WTC11 (cell line): ENCODE measurements at regions not wholly inside any gene's neighbourhood (a gene's known extent, or its start where the extent isn't known, plus 50 kb on each side); places are given as distances from the start of the nearest gene placed in this dataset.

Source experiments
- ATAC-seq: fragments of 200-7000 bp; cut with Tn5 transposase; 2 replicates; pipeline ENCODE4 v1.10.0; 2021; ENCODE audit warnings: mild to moderate bottlenecking, moderate library complexity
- CTCF ChIA-PET: fragments of 300-600 bp; sonication (Branson Sonifier 250); formaldehyde crosslinking; loops from one replicate; lab custom pipeline; 2021; ENCODE audit warnings: antibody characterized with exemption; lab: Charles Lee
- POLR2A ChIA-PET: fragments of 350-600 bp; sonication (Branson Sonifier 250); formaldehyde crosslinking; loops from one replicate; lab custom pipeline; 2021; ENCODE audit warnings: antibody characterized with exemption; lab: Charles Lee
- DNase-seq: peaks from one replicate; pipeline ENCODE4 v3.0.0; 2021; ENCODE audit warnings: low spot score
- H3K27ac Mint-ChIP-seq: 2 replicates; pipeline ENCODE4 v1.8.0; 2021; ENCODE audit warnings: mixed read lengths
- H3K27me3 Mint-ChIP-seq: 2 replicates; pipeline ENCODE4 v1.8.0; 2021; ENCODE audit warnings: low read depth, mild to moderate bottlenecking, moderate library complexity, mixed read lengths
- H3K36me3 Mint-ChIP-seq: 2 replicates; pipeline ENCODE4 v1.8.0; 2021; ENCODE audit warnings: mixed read lengths
- H3K4me1 Mint-ChIP-seq: 2 replicates; pipeline ENCODE4 v1.8.0; 2022; ENCODE audit warnings: mixed read lengths
- H3K4me3 Mint-ChIP-seq: 2 replicates; pipeline ENCODE4 v1.8.0; 2021; ENCODE audit warnings: mild to moderate bottlenecking, moderate library complexity, mixed read lengths
- H3K9me3 Mint-ChIP-seq: 2 replicates; pipeline ENCODE4 v1.8.0; 2021; ENCODE audit warnings: mixed read lengths
- CBFB ChIP-seq: sonication (generic); formaldehyde crosslinking; IDR thresholded peaks from 2 replicates; pipeline ENCODE4 v1.8.1; 2022; ENCODE audit warnings: mild to moderate bottlenecking, low read depth, missing genetic modification reagents
- ESRRA ChIP-seq: sonication (generic); formaldehyde crosslinking; IDR thresholded peaks from 2 replicates; pipeline ENCODE4 v1.8.1; 2022; ENCODE audit warnings: mild to moderate bottlenecking, missing genetic modification reagents, borderline replicate concordance
- ETV6 ChIP-seq: sonication (generic); formaldehyde crosslinking; IDR thresholded peaks from 2 replicates; pipeline ENCODE4 v1.8.1; 2022; ENCODE audit warnings: mild to moderate bottlenecking, missing genetic modification reagents
- HMGA2 ChIP-seq: fragments of 250-450 bp; sonication (Bioruptor Pico); IDR thresholded peaks from 2 replicates; pipeline ENCODE4 v1.4.0; 2021; ENCODE audit warnings: mild to moderate bottlenecking, moderate library complexity
- NR1H2 ChIP-seq: sonication (generic); formaldehyde crosslinking; IDR thresholded peaks from 2 replicates; pipeline ENCODE4 v1.9.0; 2021; ENCODE audit warnings: mild to moderate bottlenecking, moderate library complexity, missing genetic modification reagents
- SMAD3 ChIP-seq: sonication (generic); formaldehyde crosslinking; IDR thresholded peaks from 2 replicates; pipeline ENCODE4 v1.8.0; 2022; ENCODE audit warnings: missing genetic modification reagents, mild to moderate bottlenecking, borderline replicate concordance
- TEAD1 ChIP-seq: sonication (generic); formaldehyde crosslinking; IDR thresholded peaks from 2 replicates; pipeline ENCODE4 v1.8.0; 2022; ENCODE audit warnings: mild to moderate bottlenecking, missing genetic modification reagents
- TEAD4 ChIP-seq: sonication (generic); formaldehyde crosslinking; IDR thresholded peaks from 2 replicates; pipeline ENCODE4 v1.8.0; 2022; ENCODE audit warnings: mild to moderate bottlenecking, missing genetic modification reagents
- ZBTB21 ChIP-seq: sonication (generic); formaldehyde crosslinking; IDR thresholded peaks from 2 replicates; pipeline ENCODE4 v1.8.1; 2023; ENCODE audit warnings: mild to moderate bottlenecking, missing genetic modification reagents, borderline replicate concordance
- ZNF219 ChIP-seq: sonication (generic); formaldehyde crosslinking; IDR thresholded peaks from 2 replicates; pipeline ENCODE4 v1.8.0; 2023; ENCODE audit warnings: missing genetic modification reagents, mild to moderate bottlenecking, borderline replicate concordance
- ZNF396 ChIP-seq: fragments of 250-450 bp; sonication (Bioruptor Pico); IDR thresholded peaks from 2 replicates; pipeline ENCODE4 v1.8.0; 2021; ENCODE audit warnings: mild to moderate bottlenecking, moderate library complexity, borderline replicate concordance
- ZNF671 ChIP-seq: fragments of 250-450 bp; sonication (Bioruptor Pico); IDR thresholded peaks from 2 replicates; pipeline ENCODE4 v1.8.0; 2021; ENCODE audit warnings: mild to moderate bottlenecking
- TF ChIP-seq, protein P1 (sequence below): sonication (generic); formaldehyde crosslinking; IDR thresholded peaks from 2 replicates; pipeline ENCODE4 v1.8.1; 2022; ENCODE audit warnings: mild to moderate bottlenecking, moderate library complexity, missing genetic modification reagents
- TF ChIP-seq, protein P2 (sequence below): sonication (generic); formaldehyde crosslinking; IDR thresholded peaks from 2 replicates; pipeline ENCODE4 v1.8.1; 2023; ENCODE audit warnings: mild to moderate bottlenecking, moderate library complexity, missing genetic modification reagents
- TF ChIP-seq, protein P3 (sequence below): sonication (generic); formaldehyde crosslinking; IDR thresholded peaks from 2 replicates; pipeline ENCODE4 v1.8.1; 2023; ENCODE audit warnings: mild to moderate bottlenecking, missing genetic modification reagents
- TF ChIP-seq, protein P4 (sequence below): sonication (generic); formaldehyde crosslinking; IDR thresholded peaks from 2 replicates; pipeline ENCODE4 v1.8.1; 2022; ENCODE audit warnings: low read depth, mild to moderate bottlenecking, moderate library complexity, missing genetic modification reagents, borderline replicate concordance
- TF ChIP-seq, protein P5 (sequence below): sonication (generic); formaldehyde crosslinking; IDR thresholded peaks from 2 replicates; pipeline ENCODE4 v1.8.0; 2022; ENCODE audit warnings: mild to moderate bottlenecking, missing genetic modification reagents
- TF ChIP-seq, protein P6 (sequence below): sonication (generic); formaldehyde crosslinking; IDR thresholded peaks from 2 replicates; pipeline ENCODE4 v1.8.0; 2022; ENCODE audit warnings: mild to moderate bottlenecking, missing genetic modification reagents
- TF ChIP-seq, protein P7 (sequence below): fragments of 250-450 bp; sonication (Bioruptor Pico); IDR thresholded peaks from 2 replicates; pipeline ENCODE4 v1.9.0; 2021; ENCODE audit warnings: mild to moderate bottlenecking, borderline replicate concordance
- TF ChIP-seq, protein P8 (sequence below): sonication (generic); formaldehyde crosslinking; IDR thresholded peaks from 2 replicates; pipeline ENCODE4 v1.8.0; 2023; ENCODE audit warnings: missing genetic modification reagents

DNA sequence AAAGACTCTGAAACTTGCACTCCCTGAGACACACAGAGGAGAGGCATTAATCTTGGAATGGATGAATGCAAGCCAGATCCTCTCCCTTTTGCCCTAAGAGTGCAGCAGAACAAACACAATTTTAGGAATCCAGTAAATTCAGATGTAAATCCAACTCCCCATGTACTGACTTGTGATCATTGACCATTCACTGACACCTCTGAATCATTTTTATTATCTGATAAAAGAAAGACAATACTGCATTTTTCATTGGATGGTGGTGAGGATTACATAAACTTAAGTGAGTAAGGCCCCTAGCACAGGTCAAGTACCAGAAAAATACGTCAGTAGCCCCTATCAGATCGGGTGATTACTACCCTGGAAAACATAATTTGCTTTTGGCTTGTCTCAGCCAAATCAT, 782.9 kb upstream of the API5 start:
- Mint-ChIP-seq H3K27ac (no peak overlapping the region), H3K4me3 (no peak overlapping the region), H3K9me3 (no peaks in the 10 kb centered on the region), H3K4me1 (peaks cover 27% of the 10 kb centered on the region), H3K36me3 (no peaks in the 10 kb centered on the region), H3K27me3 (no peaks in the 10 kb centered on the region)
- CTCF ChIA-PET, result no interaction called here
- TF ChIP-seq ZNF219 (CRISPR knock-in tag) (no peak), ZNF396 (CRISPR knock-in tag) (no peak), TEAD4 (no peak), SMAD3 (no peak), HMGA2 (CRISPR knock-in tag) (no peak), TEAD1 (no peak), ESRRA (no peak), NR1H2 (CRISPR knock-in tag) (no peak), ZNF671 (CRISPR knock-in tag) (no peak), CBFB (CRISPR knock-in tag) (no peak), ETV6 (no peak)
- TF ChIP-seq, protein P1, sequence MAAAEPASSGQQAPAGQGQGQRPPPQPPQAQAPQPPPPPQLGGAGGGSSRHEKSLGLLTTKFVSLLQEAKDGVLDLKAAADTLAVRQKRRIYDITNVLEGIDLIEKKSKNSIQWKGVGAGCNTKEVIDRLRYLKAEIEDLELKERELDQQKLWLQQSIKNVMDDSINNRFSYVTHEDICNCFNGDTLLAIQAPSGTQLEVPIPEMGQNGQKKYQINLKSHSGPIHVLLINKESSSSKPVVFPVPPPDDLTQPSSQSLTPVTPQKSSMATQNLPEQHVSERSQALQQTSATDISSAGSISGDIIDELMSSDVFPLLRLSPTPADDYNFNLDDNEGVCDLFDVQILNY (CRISPR knock-in tag), result no peak
- TF ChIP-seq, protein P2, sequence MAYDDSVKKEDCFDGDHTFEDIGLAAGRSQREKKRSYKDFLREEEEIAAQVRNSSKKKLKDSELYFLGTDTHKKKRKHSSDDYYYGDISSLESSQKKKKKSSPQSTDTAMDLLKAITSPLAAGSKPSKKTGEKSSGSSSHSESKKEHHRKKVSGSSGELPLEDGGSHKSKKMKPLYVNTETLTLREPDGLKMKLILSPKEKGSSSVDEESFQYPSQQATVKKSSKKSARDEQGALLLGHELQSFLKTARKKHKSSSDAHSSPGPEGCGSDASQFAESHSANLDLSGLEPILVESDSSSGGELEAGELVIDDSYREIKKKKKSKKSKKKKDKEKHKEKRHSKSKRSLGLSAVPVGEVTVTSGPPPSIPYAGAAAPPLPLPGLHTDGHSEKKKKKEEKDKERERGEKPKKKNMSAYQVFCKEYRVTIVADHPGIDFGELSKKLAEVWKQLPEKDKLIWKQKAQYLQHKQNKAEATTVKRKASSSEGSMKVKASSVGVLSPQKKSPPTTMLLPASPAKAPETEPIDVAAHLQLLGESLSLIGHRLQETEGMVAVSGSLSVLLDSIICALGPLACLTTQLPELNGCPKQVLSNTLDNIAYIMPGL (CRISPR knock-in tag), result no peak
- TF ChIP-seq, protein P3, sequence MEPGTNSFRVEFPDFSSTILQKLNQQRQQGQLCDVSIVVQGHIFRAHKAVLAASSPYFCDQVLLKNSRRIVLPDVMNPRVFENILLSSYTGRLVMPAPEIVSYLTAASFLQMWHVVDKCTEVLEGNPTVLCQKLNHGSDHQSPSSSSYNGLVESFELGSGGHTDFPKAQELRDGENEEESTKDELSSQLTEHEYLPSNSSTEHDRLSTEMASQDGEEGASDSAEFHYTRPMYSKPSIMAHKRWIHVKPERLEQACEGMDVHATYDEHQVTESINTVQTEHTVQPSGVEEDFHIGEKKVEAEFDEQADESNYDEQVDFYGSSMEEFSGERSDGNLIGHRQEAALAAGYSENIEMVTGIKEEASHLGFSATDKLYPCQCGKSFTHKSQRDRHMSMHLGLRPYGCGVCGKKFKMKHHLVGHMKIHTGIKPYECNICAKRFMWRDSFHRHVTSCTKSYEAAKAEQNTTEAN (CRISPR knock-in tag), result no peak
- TF ChIP-seq, protein P4, sequence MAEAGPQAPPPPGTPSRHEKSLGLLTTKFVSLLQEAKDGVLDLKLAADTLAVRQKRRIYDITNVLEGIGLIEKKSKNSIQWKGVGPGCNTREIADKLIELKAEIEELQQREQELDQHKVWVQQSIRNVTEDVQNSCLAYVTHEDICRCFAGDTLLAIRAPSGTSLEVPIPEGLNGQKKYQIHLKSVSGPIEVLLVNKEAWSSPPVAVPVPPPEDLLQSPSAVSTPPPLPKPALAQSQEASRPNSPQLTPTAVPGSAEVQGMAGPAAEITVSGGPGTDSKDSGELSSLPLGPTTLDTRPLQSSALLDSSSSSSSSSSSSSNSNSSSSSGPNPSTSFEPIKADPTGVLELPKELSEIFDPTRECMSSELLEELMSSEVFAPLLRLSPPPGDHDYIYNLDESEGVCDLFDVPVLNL, result no peak
- TF ChIP-seq, protein P5, sequence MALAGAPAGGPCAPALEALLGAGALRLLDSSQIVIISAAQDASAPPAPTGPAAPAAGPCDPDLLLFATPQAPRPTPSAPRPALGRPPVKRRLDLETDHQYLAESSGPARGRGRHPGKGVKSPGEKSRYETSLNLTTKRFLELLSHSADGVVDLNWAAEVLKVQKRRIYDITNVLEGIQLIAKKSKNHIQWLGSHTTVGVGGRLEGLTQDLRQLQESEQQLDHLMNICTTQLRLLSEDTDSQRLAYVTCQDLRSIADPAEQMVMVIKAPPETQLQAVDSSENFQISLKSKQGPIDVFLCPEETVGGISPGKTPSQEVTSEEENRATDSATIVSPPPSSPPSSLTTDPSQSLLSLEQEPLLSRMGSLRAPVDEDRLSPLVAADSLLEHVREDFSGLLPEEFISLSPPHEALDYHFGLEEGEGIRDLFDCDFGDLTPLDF (CRISPR knock-in tag), result no peak
- TF ChIP-seq, protein P6, sequence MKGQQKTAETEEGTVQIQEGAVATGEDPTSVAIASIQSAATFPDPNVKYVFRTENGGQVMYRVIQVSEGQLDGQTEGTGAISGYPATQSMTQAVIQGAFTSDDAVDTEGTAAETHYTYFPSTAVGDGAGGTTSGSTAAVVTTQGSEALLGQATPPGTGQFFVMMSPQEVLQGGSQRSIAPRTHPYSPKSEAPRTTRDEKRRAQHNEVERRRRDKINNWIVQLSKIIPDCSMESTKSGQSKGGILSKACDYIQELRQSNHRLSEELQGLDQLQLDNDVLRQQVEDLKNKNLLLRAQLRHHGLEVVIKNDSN (CRISPR knock-in tag), result no peak
- ATAC-seq, result no peak
- no peak for DNase-seq
- POLR2A ChIA-PET, result no interaction called here

DNA sequence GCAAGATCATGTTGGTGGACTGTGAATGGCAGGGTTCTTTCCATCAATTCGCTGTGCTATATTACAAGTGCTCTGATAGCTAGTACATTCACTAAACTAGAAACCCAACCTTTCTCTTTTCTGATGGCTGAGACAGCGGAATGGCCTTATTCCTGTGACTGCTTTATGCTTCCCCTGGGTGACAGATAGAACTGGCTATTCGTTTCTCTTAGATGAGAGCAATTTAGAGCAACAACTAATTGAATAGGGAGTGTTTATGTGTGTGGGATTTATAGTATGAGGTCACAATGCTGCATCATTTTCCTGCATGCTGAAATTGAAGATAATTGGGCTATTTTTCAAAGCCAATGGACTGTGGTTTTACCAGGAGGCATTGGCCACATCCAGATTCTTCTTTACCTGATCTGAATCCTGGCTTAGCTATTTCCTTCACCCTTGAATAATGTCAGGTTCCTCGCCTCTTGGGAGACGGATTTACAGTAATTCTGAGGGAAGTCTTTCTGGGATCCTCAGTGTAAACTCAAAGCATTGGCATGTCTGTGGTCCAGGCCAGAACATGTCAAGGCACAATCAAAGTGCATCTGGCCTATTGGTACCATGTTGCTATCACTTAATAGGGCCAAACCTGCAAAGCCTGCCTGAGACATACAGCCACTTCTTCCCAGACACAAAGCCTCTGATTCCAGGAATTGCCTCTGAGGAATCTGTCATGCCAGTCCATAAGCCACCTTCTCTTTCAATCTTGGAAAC, 775.0 kb upstream of the API5 start:
- Mint-ChIP-seq H3K27me3 (no peaks in the 10 kb centered on the region; the same call in 1 of the 2 replicates), H3K36me3 (peaks cover 4% of the 10 kb centered on the region; the same call in 1 of the 2 replicates), H3K9me3 (peaks cover 8% of the 10 kb centered on the region), H3K27ac (no peak overlapping the region), H3K4me1 (no peaks in the 10 kb centered on the region), H3K4me3 (no peak overlapping the region)
- ChIA-PET POLR2A (no interaction called here), CTCF (no interaction called here)
- no peak for DNase-seq
- no peak for ATAC-seq
- TF ChIP-seq, protein P6 (CRISPR knock-in tag), result no peak
- TF ChIP-seq, protein P7, sequence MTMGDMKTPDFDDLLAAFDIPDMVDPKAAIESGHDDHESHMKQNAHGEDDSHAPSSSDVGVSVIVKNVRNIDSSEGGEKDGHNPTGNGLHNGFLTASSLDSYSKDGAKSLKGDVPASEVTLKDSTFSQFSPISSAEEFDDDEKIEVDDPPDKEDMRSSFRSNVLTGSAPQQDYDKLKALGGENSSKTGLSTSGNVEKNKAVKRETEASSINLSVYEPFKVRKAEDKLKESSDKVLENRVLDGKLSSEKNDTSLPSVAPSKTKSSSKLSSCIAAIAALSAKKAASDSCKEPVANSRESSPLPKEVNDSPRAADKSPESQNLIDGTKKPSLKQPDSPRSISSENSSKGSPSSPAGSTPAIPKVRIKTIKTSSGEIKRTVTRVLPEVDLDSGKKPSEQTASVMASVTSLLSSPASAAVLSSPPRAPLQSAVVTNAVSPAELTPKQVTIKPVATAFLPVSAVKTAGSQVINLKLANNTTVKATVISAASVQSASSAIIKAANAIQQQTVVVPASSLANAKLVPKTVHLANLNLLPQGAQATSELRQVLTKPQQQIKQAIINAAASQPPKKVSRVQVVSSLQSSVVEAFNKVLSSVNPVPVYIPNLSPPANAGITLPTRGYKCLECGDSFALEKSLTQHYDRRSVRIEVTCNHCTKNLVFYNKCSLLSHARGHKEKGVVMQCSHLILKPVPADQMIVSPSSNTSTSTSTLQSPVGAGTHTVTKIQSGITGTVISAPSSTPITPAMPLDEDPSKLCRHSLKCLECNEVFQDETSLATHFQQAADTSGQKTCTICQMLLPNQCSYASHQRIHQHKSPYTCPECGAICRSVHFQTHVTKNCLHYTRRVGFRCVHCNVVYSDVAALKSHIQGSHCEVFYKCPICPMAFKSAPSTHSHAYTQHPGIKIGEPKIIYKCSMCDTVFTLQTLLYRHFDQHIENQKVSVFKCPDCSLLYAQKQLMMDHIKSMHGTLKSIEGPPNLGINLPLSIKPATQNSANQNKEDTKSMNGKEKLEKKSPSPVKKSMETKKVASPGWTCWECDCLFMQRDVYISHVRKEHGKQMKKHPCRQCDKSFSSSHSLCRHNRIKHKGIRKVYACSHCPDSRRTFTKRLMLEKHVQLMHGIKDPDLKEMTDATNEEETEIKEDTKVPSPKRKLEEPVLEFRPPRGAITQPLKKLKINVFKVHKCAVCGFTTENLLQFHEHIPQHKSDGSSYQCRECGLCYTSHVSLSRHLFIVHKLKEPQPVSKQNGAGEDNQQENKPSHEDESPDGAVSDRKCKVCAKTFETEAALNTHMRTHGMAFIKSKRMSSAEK (CRISPR knock-in tag), result no peak
- TF ChIP-seq, protein P3 (CRISPR knock-in tag), result no peak
- TF ChIP-seq CBFB (CRISPR knock-in tag) (no peak), ZBTB21 (CRISPR knock-in tag) (no peak), ESRRA (no peak)
- TF ChIP-seq, protein P8, sequence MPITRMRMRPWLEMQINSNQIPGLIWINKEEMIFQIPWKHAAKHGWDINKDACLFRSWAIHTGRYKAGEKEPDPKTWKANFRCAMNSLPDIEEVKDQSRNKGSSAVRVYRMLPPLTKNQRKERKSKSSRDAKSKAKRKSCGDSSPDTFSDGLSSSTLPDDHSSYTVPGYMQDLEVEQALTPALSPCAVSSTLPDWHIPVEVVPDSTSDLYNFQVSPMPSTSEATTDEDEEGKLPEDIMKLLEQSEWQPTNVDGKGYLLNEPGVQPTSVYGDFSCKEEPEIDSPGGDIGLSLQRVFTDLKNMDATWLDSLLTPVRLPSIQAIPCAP (CRISPR knock-in tag), result no peak
